22Rv1 (cell line): ENCODE measurements at regions not wholly inside any gene's neighbourhood (a gene's known extent, or its start where the extent isn't known, plus 50 kb on each side); places are given as distances from the start of the nearest gene placed in this dataset.

Source experiments
- H3K27ac ChIP-seq: fragments of 450-650 bp; 2 replicates; pipeline ENCODE4 v1.5.1; 2017
- CTCF ChIP-seq: fragments of 450-650 bp; IDR thresholded peaks from 2 replicates; pipeline ENCODE4 v1.5.1; 2017; ENCODE audit warnings: mild to moderate bottlenecking
- ZFX ChIP-seq: fragments of 450-650 bp; IDR thresholded peaks from 2 replicates; pipeline ENCODE4 v1.6.1; 2017; ENCODE audit warnings: antibody characterized with exemption, borderline replicate concordance

- no peak for TF ChIP-seq ZFX
- TF ChIP-seq CTCF = no peak
Observed at GRCh38 chr1:29826646-29827045, 590.3 kb downstream of the PTPRU start.

GRCh38 chr1:29825941-29826415, 589.7 kb downstream of the PTPRU start:
- H3K27ac ChIP-seq = no peak overlapping the region
- TF ChIP-seq CTCF = no peak
- no peak for TF ChIP-seq ZFX

More at GRCh38 chr1:29826646-29827045, 590.3 kb downstream of the PTPRU start:
- H3K27ac ChIP-seq = no peak overlapping the region

- no peak overlapping the region for H3K27ac ChIP-seq
- no peak for TF ChIP-seq CTCF
- no peak for TF ChIP-seq ZFX
Observed at GRCh38 chr1:29825274-29825940, 589.1 kb downstream of the PTPRU start.

GRCh38 chr1:29824511-29825273, 588.4 kb downstream of the PTPRU start:
- no peak for TF ChIP-seq ZFX
- no peak for TF ChIP-seq CTCF

GRCh38 chr1:29824025-29824424, 587.7 kb downstream of the PTPRU start:
- no peak for TF ChIP-seq CTCF
- no peak for TF ChIP-seq ZFX
- no peak overlapping the region for H3K27ac ChIP-seq

More at GRCh38 chr1:29824511-29825273, 588.4 kb downstream of the PTPRU start:
- H3K27ac ChIP-seq = no peak overlapping the region

- TF ChIP-seq ZFX = no peak
- no peak for TF ChIP-seq CTCF
- no peak overlapping the region for H3K27ac ChIP-seq
Observed at GRCh38 chr1:29823561-29823960, 587.2 kb downstream of the PTPRU start.

GRCh38 chr1:29821605-29822004, 585.3 kb downstream of the PTPRU start:
- no peak overlapping the region for H3K27ac ChIP-seq
- no peak for TF ChIP-seq ZFX
